DND-41 (cell line): ENCODE measurements at regions not wholly inside any gene's neighbourhood (a gene's known extent, or its start where the extent isn't known, plus 50 kb on each side); places are given as distances from the start of the nearest gene placed in this dataset.

Experiments
- ATAC-seq: fragments of 200-7000 bp; cut with Tn5 transposase; 3 replicates; pipeline ENCODE4 v1.9.1; 2021; ENCODE audit warnings: low read depth; ENCODE audit not compliant: insufficient read depth
- DNase-seq: peaks from one replicate; pipeline ENCODE4 v3.0.0-alpha.2; 2020
- H2AFZ ChIP-seq: 2 replicates; pipeline ENCODE4 v1.6.0; 2012; ENCODE audit warnings: low read depth, low read length
- H3K27ac ChIP-seq: 2 replicates; pipeline ENCODE4 v1.5.1; 2012; ENCODE audit warnings: low read length, inconsistent platforms
- H3K27me3 ChIP-seq: fragments of 200-600 bp; sonication (generic); 2 replicates; pipeline ENCODE4 v1.6.0; 2012; ENCODE audit warnings: low read length, mild to moderate bottlenecking, inconsistent platforms; ENCODE audit not compliant: insufficient read depth, poor library complexity
- H3K36me3 ChIP-seq: 2 replicates; pipeline ENCODE4 v1.5.1; 2012; ENCODE audit warnings: low read length, inconsistent platforms; ENCODE audit not compliant: insufficient read depth
- H3K4me1 ChIP-seq: 2 replicates; pipeline ENCODE4 v1.5.1; 2012; ENCODE audit warnings: mild to moderate bottlenecking, low read length; ENCODE audit not compliant: insufficient read depth
- H3K4me2 ChIP-seq: 2 replicates; pipeline ENCODE4 v1.6.0; 2012; ENCODE audit warnings: mild to moderate bottlenecking, moderate library complexity, low read length, inconsistent platforms; ENCODE audit not compliant: insufficient read depth
- H3K4me3 ChIP-seq, 2 experiments: fragments of 200-600 bp in 1 of 2; shearing (Covaris generic) in 1 of 2; 2 replicates each; pipeline ENCODE4 v1.5.1; 2012 to 2016; ENCODE audit warnings: inconsistent platforms in 2 of 2, low read length in 2 of 2, mild to moderate bottlenecking in 2 of 2, low read depth in 1 of 2, moderate library complexity in 1 of 2
- H3K79me2 ChIP-seq: 2 replicates; pipeline ENCODE4 v1.6.0; 2012; ENCODE audit warnings: low read length, inconsistent platforms; ENCODE audit not compliant: insufficient read depth
- H3K9ac ChIP-seq: 2 replicates; pipeline ENCODE4 v1.6.0; 2012; ENCODE audit warnings: low read depth, mild to moderate bottlenecking, inconsistent platforms, low read length, moderate library complexity
- H3K9me3 ChIP-seq: 2 replicates; pipeline ENCODE4 v1.5.1; 2012; ENCODE audit warnings: low read length, moderate library complexity, mild to moderate bottlenecking, inconsistent platforms; ENCODE audit not compliant: insufficient read depth, severe bottlenecking
- H4K20me1 ChIP-seq: 2 replicates; pipeline ENCODE4 v1.6.0; 2012; ENCODE audit warnings: low read length; ENCODE audit not compliant: insufficient read depth
- EZH2 ChIP-seq: IDR thresholded peaks from 3 replicates; pipeline ENCODE4 v1.6.1; 2012; ENCODE audit warnings: borderline replicate concordance, low read depth, mild to moderate bottlenecking, moderate library complexity, low read length, inconsistent platforms; ENCODE audit not compliant: severe bottlenecking
- TF ChIP-seq, protein P1 (sequence below): IDR thresholded peaks from 2 replicates; pipeline ENCODE4 v1.5.1; 2012; ENCODE audit warnings: borderline replicate concordance, low read length, moderate library complexity, mild to moderate bottlenecking; ENCODE audit not compliant: poor library complexity, severe bottlenecking; ENCODE audit errors: extremely low read depth

DNA sequence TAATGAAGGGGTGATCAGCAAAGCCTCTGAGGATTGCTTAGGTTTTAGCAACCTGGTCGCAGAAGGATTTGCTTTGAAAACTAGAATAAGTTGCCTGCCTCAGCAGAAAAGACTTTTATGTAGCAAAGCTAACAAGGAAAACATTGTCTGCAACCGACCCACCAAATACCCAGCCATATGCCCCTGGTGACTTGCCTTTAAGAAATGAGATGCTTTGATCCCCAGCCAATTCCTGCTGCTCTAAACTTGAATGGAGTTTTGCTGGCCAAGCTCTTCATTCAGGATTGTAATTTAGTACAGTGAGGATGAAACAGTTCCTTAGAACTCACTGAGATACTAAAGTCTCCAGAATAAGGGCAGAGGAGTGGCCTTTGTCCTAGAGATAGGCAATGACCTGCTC, 139.8 kb upstream of the PROK2 start:
- H3K36me3 ChIP-seq: no peaks in the 10 kb centered on the region
- no peak overlapping the region for H3K4me2 ChIP-seq
- H4K20me1 ChIP-seq: no peaks in the 10 kb centered on the region
- H3K79me2 ChIP-seq: no peaks in the 10 kb centered on the region
- H3K27ac ChIP-seq: no peak overlapping the region
- ATAC-seq: no peak
- DNase-seq: no peak
- no peak overlapping the region for H3K9ac ChIP-seq
- no peak overlapping the region for H2AFZ ChIP-seq
- H3K9me3 ChIP-seq: no peaks in the 10 kb centered on the region
- TF ChIP-seq EZH2: no peak
- TF ChIP-seq, protein P1, sequence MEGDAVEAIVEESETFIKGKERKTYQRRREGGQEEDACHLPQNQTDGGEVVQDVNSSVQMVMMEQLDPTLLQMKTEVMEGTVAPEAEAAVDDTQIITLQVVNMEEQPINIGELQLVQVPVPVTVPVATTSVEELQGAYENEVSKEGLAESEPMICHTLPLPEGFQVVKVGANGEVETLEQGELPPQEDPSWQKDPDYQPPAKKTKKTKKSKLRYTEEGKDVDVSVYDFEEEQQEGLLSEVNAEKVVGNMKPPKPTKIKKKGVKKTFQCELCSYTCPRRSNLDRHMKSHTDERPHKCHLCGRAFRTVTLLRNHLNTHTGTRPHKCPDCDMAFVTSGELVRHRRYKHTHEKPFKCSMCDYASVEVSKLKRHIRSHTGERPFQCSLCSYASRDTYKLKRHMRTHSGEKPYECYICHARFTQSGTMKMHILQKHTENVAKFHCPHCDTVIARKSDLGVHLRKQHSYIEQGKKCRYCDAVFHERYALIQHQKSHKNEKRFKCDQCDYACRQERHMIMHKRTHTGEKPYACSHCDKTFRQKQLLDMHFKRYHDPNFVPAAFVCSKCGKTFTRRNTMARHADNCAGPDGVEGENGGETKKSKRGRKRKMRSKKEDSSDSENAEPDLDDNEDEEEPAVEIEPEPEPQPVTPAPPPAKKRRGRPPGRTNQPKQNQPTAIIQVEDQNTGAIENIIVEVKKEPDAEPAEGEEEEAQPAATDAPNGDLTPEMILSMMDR: no peak
- H3K4me3 ChIP-seq: no peak overlapping the region
- peaks cover 5% of the 10 kb centered on the region; the same call in 1 of the 2 replicates for H3K4me1 ChIP-seq
- H3K27me3 ChIP-seq: no peaks in the 10 kb centered on the region

DNA sequence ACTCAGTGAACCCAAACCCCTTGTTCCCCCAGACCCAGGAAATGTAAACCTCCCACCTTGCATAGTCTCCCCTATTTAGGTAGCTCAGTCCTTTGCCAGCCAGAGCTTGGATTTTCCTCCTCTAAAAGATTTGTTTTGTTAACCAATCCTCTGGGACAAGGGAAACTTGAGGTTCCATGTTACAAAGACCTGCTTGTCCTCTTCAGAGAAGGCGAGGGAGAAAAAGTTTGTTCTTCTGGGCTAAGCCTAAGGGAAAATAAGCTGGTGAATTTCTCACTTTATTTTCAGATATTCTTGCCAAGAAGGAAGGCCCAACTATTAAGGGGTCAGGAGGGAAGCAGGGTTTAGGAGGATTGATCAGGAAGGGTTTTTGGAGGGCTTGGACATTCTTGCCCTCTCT, 136.1 kb upstream of the PROK2 start:
- H3K4me2 ChIP-seq: no peak overlapping the region
- H4K20me1 ChIP-seq: no peaks in the 10 kb centered on the region
- H3K27ac ChIP-seq: no peak overlapping the region
- no peaks in the 10 kb centered on the region for H3K9me3 ChIP-seq
- H2AFZ ChIP-seq: no peak overlapping the region
- no peaks in the 10 kb centered on the region for H3K36me3 ChIP-seq
- H3K27me3 ChIP-seq: no peaks in the 10 kb centered on the region
- H3K4me1 ChIP-seq: no peaks in the 10 kb centered on the region
- ATAC-seq: no peak
- H3K9ac ChIP-seq: no peak overlapping the region
- no peak for TF ChIP-seq EZH2
- TF ChIP-seq, protein P1: no peak
- no peak for DNase-seq
- no peaks in the 10 kb centered on the region for H3K79me2 ChIP-seq
- no peak overlapping the region for H3K4me3 ChIP-seq

GRCh38 chr3:71919572-71919971, 134.6 kb upstream of the PROK2 start:
- no peaks in the 10 kb centered on the region for H3K27me3 ChIP-seq
- no peak for DNase-seq
- H3K27ac ChIP-seq: no peak overlapping the region
- H2AFZ ChIP-seq: no peak overlapping the region
- no peaks in the 10 kb centered on the region for H3K36me3 ChIP-seq
- H3K4me2 ChIP-seq: no peak overlapping the region
- H3K9ac ChIP-seq: no peak overlapping the region
- TF ChIP-seq, protein P1: no peak
- no peak for TF ChIP-seq EZH2
- H3K4me1 ChIP-seq: no peaks in the 10 kb centered on the region
- no peak overlapping the region for H3K4me3 ChIP-seq
- H3K79me2 ChIP-seq: no peaks in the 10 kb centered on the region
- no peaks in the 10 kb centered on the region for H4K20me1 ChIP-seq
- ATAC-seq: no peak
- H3K9me3 ChIP-seq: no peaks in the 10 kb centered on the region

DNA sequence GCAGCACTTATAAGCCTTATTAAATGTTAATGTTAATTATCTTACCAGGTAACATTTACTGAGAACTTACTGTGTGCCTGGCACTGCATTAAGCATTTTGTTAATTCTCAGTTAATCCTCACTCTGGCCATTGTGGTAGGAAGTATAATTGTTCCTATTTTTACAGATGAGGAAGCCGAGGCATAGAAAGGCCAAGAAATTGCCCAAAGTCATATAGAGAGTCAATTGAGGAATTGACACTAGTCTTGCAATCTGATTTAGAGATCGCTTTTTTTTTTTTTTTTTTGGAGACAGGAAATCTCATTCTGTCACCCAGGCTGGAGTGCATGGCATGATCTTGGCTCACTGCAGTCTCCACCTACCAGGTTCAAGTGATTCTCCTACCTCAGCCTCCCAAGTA, 132.6 kb upstream of the PROK2 start:
- DNase-seq (no peak), ATAC-seq (no peak)
- Histone ChIP-seq H3K4me1 (no peaks in the 10 kb centered on the region), H3K27ac (no peak overlapping the region), H2AFZ (no peak overlapping the region), H3K4me2 (no peak overlapping the region), H3K9ac (no peak overlapping the region), H3K9me3 (no peaks in the 10 kb centered on the region), H4K20me1 (no peaks in the 10 kb centered on the region), H3K36me3 (no peaks in the 10 kb centered on the region), H3K79me2 (no peaks in the 10 kb centered on the region), H3K4me3 (no peak overlapping the region), H3K27me3 (no peaks in the 10 kb centered on the region)
- no peak for TF ChIP-seq EZH2
- TF ChIP-seq, protein P1: no peak
